ENCODE measurements at regions not wholly inside any gene's neighbourhood (a gene's known extent, or its start where the extent isn't known, plus 50 kb on each side); places are given as distances from the start of the nearest gene placed in this dataset.

DNA sequence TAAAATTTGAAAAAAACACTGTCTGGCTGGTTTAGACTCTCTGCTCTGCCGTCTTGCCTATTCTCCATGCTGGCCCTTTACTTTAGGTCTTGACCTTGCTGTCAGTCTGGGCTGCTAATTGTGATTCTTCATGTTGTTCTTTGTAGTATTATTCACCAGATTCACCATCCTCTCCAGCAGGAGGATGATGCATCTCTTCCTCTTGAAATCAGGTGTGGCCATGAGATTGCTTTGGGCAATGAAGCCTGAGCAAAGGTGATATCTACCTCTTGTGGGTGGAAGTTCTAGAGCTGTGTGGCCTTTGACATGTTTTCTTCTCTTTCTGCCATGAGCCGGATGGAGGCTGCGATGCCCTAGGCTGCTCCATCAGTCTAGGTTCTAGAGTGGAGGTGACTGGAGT is 51.3 kb upstream of the ITPRID1 start:
- no peaks in the 10 kb centered on the region for H3K9me3 ChIP-seq (ENCODE audit: control insufficient read depth in 4 of 4, low read length in 3 of 4)
- no peak overlapping the region for H3K9ac ChIP-seq (ENCODE audit: low read depth in 1 of 2, low read length in 2 of 2)
- H3K27ac ChIP-seq (ENCODE audit: low read depth in 1 of 2, low read length in 2 of 2): no peak overlapping the region
- WGBS: 82% methylated on average over 3 of the region's 3 CpGs
- TF ChIP-seq EGR1 (IDR thresholded peaks at IDR 0.05; ENCODE audit: low read depth in 2 of 2) (no peak), RAD21 (IDR thresholded peaks at IDR 0.05) (no peak), GABPA (IDR thresholded peaks at IDR 0.05 in 1 of 2, conservative IDR thresholded peaks at IDR 0.05 in 1 of 2) (no peak), NR2F2 (IDR thresholded peaks at IDR 0.05) (no peak), REST (IDR thresholded peaks at IDR 0.05) (no peak), FOXA2 (IDR thresholded peaks at IDR 0.05) (no peak), ATF3 (IDR thresholded peaks at IDR 0.05) (no peak), JUND (IDR thresholded peaks at IDR 0.05) (no peak), RXRA (IDR thresholded peaks at IDR 0.05) (no peak), TAF1 (conservative IDR thresholded peaks at IDR 0.05) (no peak), HNF4G (IDR thresholded peaks at IDR 0.05) (no peak), SP1 (IDR thresholded peaks at IDR 0.05) (no peak), ZBTB33 (IDR thresholded peaks at IDR 0.05) (no peak)
- TF ChIP-seq, protein P1, sequence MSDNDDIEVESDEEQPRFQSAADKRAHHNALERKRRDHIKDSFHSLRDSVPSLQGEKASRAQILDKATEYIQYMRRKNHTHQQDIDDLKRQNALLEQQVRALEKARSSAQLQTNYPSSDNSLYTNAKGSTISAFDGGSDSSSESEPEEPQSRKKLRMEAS (IDR thresholded peaks at IDR 0.05): no peak
- no peak for DNase-seq (ENCODE audit: low spot score)
- H3K27me3 ChIP-seq (ENCODE audit: control insufficient read depth in 4 of 4, insufficient read depth in 4 of 4, low read length in 3 of 4): peaks cover 0 to 3% (median 1%) of the 10 kb centered on the region in 4 donors
- H3K36me3 ChIP-seq (ENCODE audit: control insufficient read depth in 4 of 4, insufficient read depth in 3 of 4, low read depth in 1 of 4, low read length in 3 of 4): no peaks in the 10 kb centered on the region
- no peaks in the 10 kb centered on the region for H3K4me1 ChIP-seq (ENCODE audit: control insufficient read depth in 4 of 4, insufficient read depth in 4 of 4, low read length in 3 of 4)
- H3K4me3 ChIP-seq (ENCODE audit: low read depth in 1 of 3, low read length in 3 of 3): no peak overlapping the region

All from liver (tissue), 7 donors.